HEK293T (cell line): ENCODE measurements at regions not wholly inside any gene's neighbourhood (a gene's known extent, or its start where the extent isn't known, plus 50 kb on each side); places are given as distances from the start of the nearest gene placed in this dataset.

Experiments used
- BHLHE40 ChIP-seq: fragments of 450-650 bp; IDR thresholded peaks from 2 replicates; pipeline ENCODE4 v1.6.1; 2016; ENCODE audit warnings: mild to moderate bottlenecking, moderate library complexity, borderline replicate concordance
- ELF4 ChIP-seq: fragments of 450-650 bp; IDR thresholded peaks from 2 replicates; pipeline ENCODE4 v1.6.1; 2017; ENCODE audit warnings: antibody characterized with exemption
- FOXK2 ChIP-seq: fragments of 450-650 bp; IDR thresholded peaks from 2 replicates; pipeline ENCODE4 v1.6.1; 2016; ENCODE audit warnings: mild to moderate bottlenecking
- NFRKB ChIP-seq: fragments of 450-650 bp; IDR thresholded peaks from 2 replicates; pipeline ENCODE4 v1.6.1; 2016; ENCODE audit warnings: mild to moderate bottlenecking, moderate library complexity
- SP1 ChIP-seq: fragments of 450-650 bp; IDR thresholded peaks from 2 replicates; pipeline ENCODE4 v1.6.1; 2017
- SUZ12 ChIP-seq: fragments of 450-650 bp; IDR thresholded peaks from 2 replicates; pipeline ENCODE4 v1.6.1; 2016; ENCODE audit warnings: mild to moderate bottlenecking
- TARDBP ChIP-seq: fragments of 450-650 bp; IDR thresholded peaks from 2 replicates; pipeline ENCODE4 v1.6.1; 2016
- ZNF384 ChIP-seq: fragments of 450-650 bp; IDR thresholded peaks from 2 replicates; pipeline ENCODE4 v1.6.1; 2016

DNA sequence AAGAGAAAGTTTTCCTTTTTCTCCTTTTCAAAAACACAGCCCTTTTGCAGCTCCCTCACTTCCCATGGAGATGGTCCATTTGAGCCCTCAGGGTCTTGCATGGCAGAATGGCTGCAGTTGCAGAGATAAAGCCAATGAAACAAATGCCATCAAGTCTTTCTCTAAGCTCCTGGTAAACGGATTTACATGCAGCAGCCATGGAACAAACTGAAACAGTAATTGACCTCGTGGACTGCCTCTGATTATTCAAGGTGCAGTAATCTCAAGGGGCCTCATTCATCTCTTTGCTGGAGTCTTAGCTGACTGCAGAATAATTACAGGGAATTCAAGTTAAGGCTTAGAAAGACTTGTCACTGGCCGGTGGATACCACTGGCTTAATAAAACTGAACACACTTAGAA is 125.1 kb downstream of the SQOR start:
- TF ChIP-seq BHLHE40 (no peak), SP1 (no peak), TARDBP (no peak), ZNF384 (no peak), ELF4 (no peak), SUZ12 (no peak), NFRKB (no peak), FOXK2 (no peak)
